Ovary (tissue), 1 donor: ENCODE measurements at regions not wholly inside any gene's neighbourhood (a gene's known extent, or its start where the extent isn't known, plus 50 kb on each side); places are given as distances from the start of the nearest gene placed in this dataset.

Source experiments
- EP300 ChIP-seq: sonication (generic); formaldehyde crosslinking; IDR thresholded peaks from one replicate; pipeline ENCODE4 v1.6.1; 2017; ENCODE audit warnings: antibody characterized with exemption
- POLR2A ChIP-seq: fragments of 450-650 bp; IDR thresholded peaks from one replicate; pipeline ENCODE4 v1.6.1; 2017; ENCODE audit warnings: antibody characterized with exemption, mild to moderate bottlenecking, moderate library complexity

- TF ChIP-seq POLR2A (no peak), EP300 (no peak)
These were observed 92.3 kb downstream of the HS3ST1 start for GRCh38 chr4:11336435-11336834.
